ENCODE measurements at regions not wholly inside any gene's neighbourhood (a gene's known extent, or its start where the extent isn't known, plus 50 kb on each side); places are given as distances from the start of the nearest gene placed in this dataset.
"Not testable (repeated sequence)": the region's sequence is repeated elsewhere in the genome, so short reads cannot be mapped to it uniquely, and the experiment has no call there.

DNA sequence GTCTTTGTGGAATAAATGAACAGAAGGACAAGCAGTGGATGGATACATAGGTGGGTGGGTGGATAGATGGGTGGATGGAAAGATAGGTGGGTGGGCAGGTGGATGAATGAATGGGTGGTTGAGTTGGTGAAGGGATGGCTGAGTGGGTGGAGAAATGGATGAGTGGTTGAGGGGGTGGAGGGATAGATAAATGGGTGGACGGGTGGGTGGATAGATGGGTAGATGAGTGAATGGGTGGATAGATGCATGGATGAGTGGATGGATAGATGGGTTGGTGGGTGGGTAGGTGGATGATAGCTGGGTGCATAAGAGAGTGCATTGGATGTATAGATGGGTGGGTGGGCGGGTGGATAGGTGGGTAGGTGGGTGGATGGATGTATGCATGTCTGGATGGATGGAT is 63.5 kb downstream of the UNC93B1 start:
- not testable (repeated sequence) for DNase-seq (ENCODE audit: low spot score); H3K9ac ChIP-seq (ENCODE audit: low read depth in 1 of 2, low read length in 2 of 2); H3K4me1 ChIP-seq (ENCODE audit: control insufficient read depth in 4 of 4, insufficient read depth in 4 of 4, low read length in 3 of 4); H3K27me3 ChIP-seq (ENCODE audit: control insufficient read depth in 4 of 4, insufficient read depth in 4 of 4, low read length in 3 of 4); H3K36me3 ChIP-seq (ENCODE audit: control insufficient read depth in 4 of 4, insufficient read depth in 3 of 4, low read depth in 1 of 4, low read length in 3 of 4); H3K27ac ChIP-seq (ENCODE audit: low read depth in 1 of 2, low read length in 2 of 2); H3K4me3 ChIP-seq (ENCODE audit: low read depth in 1 of 3, low read length in 3 of 3); H3K9me3 ChIP-seq (ENCODE audit: control insufficient read depth in 4 of 4, low read length in 3 of 4)
- WGBS, result 78% methylated on average over 2 of the region's 2 CpGs

DNA sequence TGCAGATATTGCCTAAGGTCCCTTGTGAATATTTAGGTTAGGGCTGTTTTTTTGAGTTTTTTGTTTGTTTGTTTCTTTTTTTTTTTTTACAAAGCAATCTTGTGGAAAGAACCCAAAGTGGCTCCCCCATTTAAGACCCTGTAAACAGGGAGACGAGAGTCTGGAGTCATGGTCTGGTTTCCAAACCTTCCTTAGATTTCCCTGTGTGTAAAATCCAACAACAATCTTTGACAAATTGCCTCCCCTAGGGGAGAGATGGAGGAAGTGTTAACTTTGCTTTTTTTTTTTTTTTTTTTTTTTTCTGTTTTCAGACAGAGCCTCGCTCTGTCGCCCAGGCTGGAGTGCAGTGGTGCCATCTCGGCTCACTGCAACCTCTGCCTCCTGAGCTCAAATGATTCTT is 64.9 kb downstream of the UNC93B1 start:
- WGBS, result 17% methylated on average over 1 of the region's 4 CpGs

DNA sequence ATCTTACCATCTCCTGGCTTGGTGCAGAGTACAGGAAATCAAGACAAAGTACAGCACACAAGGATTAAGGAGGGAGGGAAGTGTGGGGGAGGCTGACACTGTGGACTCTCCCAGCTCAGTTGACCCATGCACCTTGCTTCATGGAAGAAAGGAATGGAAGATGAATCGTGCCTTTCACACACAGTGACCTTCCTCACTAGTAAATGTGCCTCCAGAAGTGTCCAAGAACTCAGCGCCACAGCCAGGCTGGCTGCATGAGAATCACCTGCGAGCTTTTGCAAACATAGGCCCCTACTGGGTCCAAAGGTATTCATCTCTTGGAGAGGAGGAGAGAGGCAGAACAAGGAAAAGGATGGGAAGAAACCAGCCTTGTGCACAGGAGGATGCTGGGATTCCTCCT is 65.5 kb downstream of the UNC93B1 start:
- DNase-seq (ENCODE audit: low spot score); H3K27ac ChIP-seq (ENCODE audit: low read depth in 1 of 2, low read length in 2 of 2); H3K4me1 ChIP-seq (ENCODE audit: control insufficient read depth in 4 of 4, insufficient read depth in 4 of 4, low read length in 3 of 4); H3K4me3 ChIP-seq (ENCODE audit: low read depth in 1 of 3, low read length in 3 of 3); H3K36me3 ChIP-seq (ENCODE audit: control insufficient read depth in 4 of 4, insufficient read depth in 3 of 4, low read depth in 1 of 4, low read length in 3 of 4); H3K9ac ChIP-seq (ENCODE audit: low read depth in 1 of 2, low read length in 2 of 2); H3K27me3 ChIP-seq (ENCODE audit: control insufficient read depth in 4 of 4, insufficient read depth in 4 of 4, low read length in 3 of 4); H3K9me3 ChIP-seq (ENCODE audit: control insufficient read depth in 4 of 4, low read length in 3 of 4): not testable (repeated sequence)
- 53% methylated on average over 3 of the region's 3 CpGs for whole genome bisulfite sequencing

More for the DNA sequence above, 64.9 kb downstream of the UNC93B1 start:
- H3K27ac ChIP-seq (ENCODE audit: low read depth in 1 of 2, low read length in 2 of 2); H3K36me3 ChIP-seq (ENCODE audit: control insufficient read depth in 4 of 4, insufficient read depth in 3 of 4, low read depth in 1 of 4, low read length in 3 of 4); H3K4me3 ChIP-seq (ENCODE audit: low read depth in 1 of 3, low read length in 3 of 3); DNase-seq (ENCODE audit: low spot score); H3K9ac ChIP-seq (ENCODE audit: low read depth in 1 of 2, low read length in 2 of 2); H3K27me3 ChIP-seq (ENCODE audit: control insufficient read depth in 4 of 4, insufficient read depth in 4 of 4, low read length in 3 of 4); H3K4me1 ChIP-seq (ENCODE audit: control insufficient read depth in 4 of 4, insufficient read depth in 4 of 4, low read length in 3 of 4); H3K9me3 ChIP-seq (ENCODE audit: control insufficient read depth in 4 of 4, low read length in 3 of 4): not testable (repeated sequence)
- TF ChIP-seq, protein P1, sequence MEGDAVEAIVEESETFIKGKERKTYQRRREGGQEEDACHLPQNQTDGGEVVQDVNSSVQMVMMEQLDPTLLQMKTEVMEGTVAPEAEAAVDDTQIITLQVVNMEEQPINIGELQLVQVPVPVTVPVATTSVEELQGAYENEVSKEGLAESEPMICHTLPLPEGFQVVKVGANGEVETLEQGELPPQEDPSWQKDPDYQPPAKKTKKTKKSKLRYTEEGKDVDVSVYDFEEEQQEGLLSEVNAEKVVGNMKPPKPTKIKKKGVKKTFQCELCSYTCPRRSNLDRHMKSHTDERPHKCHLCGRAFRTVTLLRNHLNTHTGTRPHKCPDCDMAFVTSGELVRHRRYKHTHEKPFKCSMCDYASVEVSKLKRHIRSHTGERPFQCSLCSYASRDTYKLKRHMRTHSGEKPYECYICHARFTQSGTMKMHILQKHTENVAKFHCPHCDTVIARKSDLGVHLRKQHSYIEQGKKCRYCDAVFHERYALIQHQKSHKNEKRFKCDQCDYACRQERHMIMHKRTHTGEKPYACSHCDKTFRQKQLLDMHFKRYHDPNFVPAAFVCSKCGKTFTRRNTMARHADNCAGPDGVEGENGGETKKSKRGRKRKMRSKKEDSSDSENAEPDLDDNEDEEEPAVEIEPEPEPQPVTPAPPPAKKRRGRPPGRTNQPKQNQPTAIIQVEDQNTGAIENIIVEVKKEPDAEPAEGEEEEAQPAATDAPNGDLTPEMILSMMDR (IDR thresholded peaks at IDR 0.05; ENCODE audit: low read depth, low read length, missing input control), result peak; percentile 2
- TF ChIP-seq RAD21 (IDR thresholded peaks at IDR 0.05), result peak; percentile 9 to 46

DNA sequence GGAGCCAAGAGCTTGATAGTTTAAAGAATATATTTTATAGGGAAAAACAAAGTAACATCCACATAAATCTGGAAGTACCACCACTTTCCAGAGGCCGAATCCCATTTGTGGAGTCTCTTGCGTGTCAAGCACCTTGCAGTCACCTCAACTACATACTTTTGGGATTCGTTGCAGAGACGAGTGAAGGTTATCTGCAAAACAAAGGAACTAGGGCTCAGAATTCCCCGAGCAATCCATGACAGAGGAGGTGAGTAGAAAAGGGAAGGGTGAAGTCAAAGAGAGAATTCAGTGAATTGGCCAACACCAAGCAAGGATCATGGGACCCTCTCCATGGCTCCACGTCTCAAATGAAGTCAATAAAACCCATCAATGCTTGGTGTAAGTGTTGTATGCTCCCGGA is 80.3 kb downstream of the UNC93B1 start:
- WGBS, result 75% methylated on average over 7 of the region's 7 CpGs
- not testable (repeated sequence) for H3K27me3 ChIP-seq (ENCODE audit: control insufficient read depth in 4 of 4, insufficient read depth in 4 of 4, low read length in 3 of 4)

DNA sequence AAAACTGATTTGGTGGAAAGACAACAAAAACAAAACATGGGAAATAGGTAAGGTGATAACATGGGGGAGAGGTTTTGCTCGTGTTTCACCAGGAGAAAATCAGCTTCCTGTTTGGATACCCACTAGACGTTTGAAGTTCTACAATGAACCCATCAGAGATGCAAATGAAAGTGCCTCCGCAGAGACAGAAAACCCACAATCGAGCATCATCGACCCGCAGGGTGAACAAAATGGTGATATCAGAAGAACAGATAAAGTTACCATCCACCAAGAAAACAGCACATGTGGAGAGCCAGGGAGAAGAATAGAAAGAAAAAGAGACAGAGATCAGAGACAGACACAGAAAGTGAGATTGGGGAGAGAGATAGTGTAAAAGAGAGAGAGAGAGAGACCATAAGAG is 83.4 kb downstream of the UNC93B1 start:
- H3K27me3 ChIP-seq (ENCODE audit: control insufficient read depth in 4 of 4, insufficient read depth in 4 of 4, low read length in 3 of 4); H3K4me1 ChIP-seq (ENCODE audit: control insufficient read depth in 4 of 4, insufficient read depth in 4 of 4, low read length in 3 of 4); DNase-seq (ENCODE audit: low spot score); H3K4me3 ChIP-seq (ENCODE audit: low read depth in 1 of 3, low read length in 3 of 3); H3K27ac ChIP-seq (ENCODE audit: low read depth in 1 of 2, low read length in 2 of 2); H3K9me3 ChIP-seq (ENCODE audit: control insufficient read depth in 4 of 4, low read length in 3 of 4); H3K9ac ChIP-seq (ENCODE audit: low read depth in 1 of 2, low read length in 2 of 2); H3K36me3 ChIP-seq (ENCODE audit: control insufficient read depth in 4 of 4, insufficient read depth in 3 of 4, low read depth in 1 of 4, low read length in 3 of 4): not testable (repeated sequence)
- WGBS, result 75% methylated on average over 6 of the region's 6 CpGs

More for the DNA sequence above, 80.3 kb downstream of the UNC93B1 start:
- H3K4me1 ChIP-seq (ENCODE audit: control insufficient read depth in 4 of 4, insufficient read depth in 4 of 4, low read length in 3 of 4); H3K9ac ChIP-seq (ENCODE audit: low read depth in 1 of 2, low read length in 2 of 2); H3K36me3 ChIP-seq (ENCODE audit: control insufficient read depth in 4 of 4, insufficient read depth in 3 of 4, low read depth in 1 of 4, low read length in 3 of 4); H3K27ac ChIP-seq (ENCODE audit: low read depth in 1 of 2, low read length in 2 of 2); DNase-seq (ENCODE audit: low spot score); H3K4me3 ChIP-seq (ENCODE audit: low read depth in 1 of 3, low read length in 3 of 3); H3K9me3 ChIP-seq (ENCODE audit: control insufficient read depth in 4 of 4, low read length in 3 of 4): not testable (repeated sequence)

DNA sequence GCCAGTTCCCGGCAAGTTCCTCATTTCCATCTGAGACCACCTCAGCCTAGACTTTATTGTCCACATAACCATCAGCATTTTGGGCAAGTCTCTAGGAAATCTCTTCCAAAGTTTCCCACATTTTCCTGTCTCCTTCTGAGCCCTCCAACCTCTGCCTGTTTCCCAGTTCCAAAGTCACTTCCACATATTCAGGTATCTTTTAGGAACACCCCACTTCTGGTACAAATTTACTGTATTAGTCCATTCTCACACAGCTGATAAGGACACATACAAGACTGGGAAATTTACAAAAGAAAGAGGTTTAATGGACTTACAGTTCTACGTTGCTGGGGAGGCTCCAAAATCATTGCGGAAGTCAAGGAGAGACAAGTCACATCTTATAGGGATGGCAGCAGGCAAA is 91.7 kb downstream of the UNC93B1 start:
- not testable (repeated sequence) for H3K9ac ChIP-seq (ENCODE audit: low read depth in 1 of 2, low read length in 2 of 2); H3K36me3 ChIP-seq (ENCODE audit: control insufficient read depth in 4 of 4, insufficient read depth in 3 of 4, low read depth in 1 of 4, low read length in 3 of 4); H3K4me1 ChIP-seq (ENCODE audit: control insufficient read depth in 4 of 4, insufficient read depth in 4 of 4, low read length in 3 of 4); DNase-seq (ENCODE audit: low spot score); H3K27me3 ChIP-seq (ENCODE audit: control insufficient read depth in 4 of 4, insufficient read depth in 4 of 4, low read length in 3 of 4); H3K27ac ChIP-seq (ENCODE audit: low read depth in 1 of 2, low read length in 2 of 2); H3K4me3 ChIP-seq (ENCODE audit: low read depth in 1 of 3, low read length in 3 of 3); H3K9me3 ChIP-seq (ENCODE audit: control insufficient read depth in 4 of 4, low read length in 3 of 4)
- WGBS, result 95% methylated on average over 3 of the region's 3 CpGs

DNA sequence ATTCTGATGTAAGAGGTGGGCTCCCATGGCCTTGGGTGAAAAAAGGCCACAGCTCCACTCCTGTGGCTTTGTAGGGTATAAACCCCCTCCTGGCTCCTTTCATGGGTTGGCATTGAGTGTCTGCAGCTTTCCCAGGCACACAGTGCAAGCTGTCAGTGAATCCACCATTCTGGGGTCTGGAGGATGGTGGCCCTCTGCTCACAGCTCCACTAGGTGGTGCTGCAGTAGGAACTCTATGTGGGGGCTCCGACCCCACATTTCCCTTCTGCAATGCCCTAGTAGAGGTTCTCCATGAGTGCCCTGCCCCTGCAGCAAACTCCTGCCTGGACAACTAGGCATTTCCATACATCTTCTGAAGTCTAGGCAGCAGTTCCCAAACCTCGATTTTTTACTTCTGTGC is 92.7 kb downstream of the UNC93B1 start:
- DNase-seq (ENCODE audit: low spot score); H3K27ac ChIP-seq (ENCODE audit: low read depth in 1 of 2, low read length in 2 of 2); H3K4me1 ChIP-seq (ENCODE audit: control insufficient read depth in 4 of 4, insufficient read depth in 4 of 4, low read length in 3 of 4); H3K4me3 ChIP-seq (ENCODE audit: low read depth in 1 of 3, low read length in 3 of 3); H3K9ac ChIP-seq (ENCODE audit: low read depth in 1 of 2, low read length in 2 of 2); H3K9me3 ChIP-seq (ENCODE audit: control insufficient read depth in 4 of 4, low read length in 3 of 4); H3K27me3 ChIP-seq (ENCODE audit: control insufficient read depth in 4 of 4, insufficient read depth in 4 of 4, low read length in 3 of 4); H3K36me3 ChIP-seq (ENCODE audit: control insufficient read depth in 4 of 4, insufficient read depth in 3 of 4, low read depth in 1 of 4, low read length in 3 of 4): not testable (repeated sequence)
- WGBS, result 67% methylated on average over 2 of the region's 2 CpGs

DNA sequence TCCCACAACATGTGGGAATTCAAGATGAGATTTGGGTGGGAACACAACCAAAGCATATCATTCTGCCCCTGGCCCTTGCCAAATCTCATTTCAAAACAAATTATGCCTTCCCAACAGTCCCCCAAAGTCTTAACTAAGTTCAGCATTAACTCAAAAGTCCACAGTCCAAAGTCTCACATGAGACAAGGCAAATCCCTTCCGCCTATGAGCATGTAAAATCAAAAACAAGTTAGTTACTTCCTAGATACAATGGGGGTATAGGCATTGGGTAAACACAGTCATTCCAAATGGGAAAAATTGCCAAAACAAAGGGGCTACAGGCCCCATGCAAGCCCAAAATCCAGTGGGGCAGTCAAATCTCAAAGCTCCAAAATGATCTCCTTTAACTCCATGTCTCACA is 93.1 kb downstream of the UNC93B1 start:
- DNase-seq (ENCODE audit: low spot score); H3K27me3 ChIP-seq (ENCODE audit: control insufficient read depth in 4 of 4, insufficient read depth in 4 of 4, low read length in 3 of 4); H3K9ac ChIP-seq (ENCODE audit: low read depth in 1 of 2, low read length in 2 of 2); H3K4me1 ChIP-seq (ENCODE audit: control insufficient read depth in 4 of 4, insufficient read depth in 4 of 4, low read length in 3 of 4); H3K4me3 ChIP-seq (ENCODE audit: low read depth in 1 of 3, low read length in 3 of 3); H3K36me3 ChIP-seq (ENCODE audit: control insufficient read depth in 4 of 4, insufficient read depth in 3 of 4, low read depth in 1 of 4, low read length in 3 of 4); H3K27ac ChIP-seq (ENCODE audit: low read depth in 1 of 2, low read length in 2 of 2); H3K9me3 ChIP-seq (ENCODE audit: control insufficient read depth in 4 of 4, low read length in 3 of 4): not testable (repeated sequence)
- WGBS, result 64% methylated on average over 1 of the region's 1 CpG

Measured in liver (tissue), 8 donors.